ENCODE measurements at regions not wholly inside any gene's neighbourhood (a gene's known extent, or its start where the extent isn't known, plus 50 kb on each side); places are given as distances from the start of the nearest gene placed in this dataset.
A peak's percentile ranks its signal among the peaks of the same experiment; 100 is the strongest.

- DNase-seq (ENCODE audit: low spot score) = no peak
Measured at GRCh38 chr16:65956100-65956499, 410.4 kb upstream of the CDH5 start.

- DNase-seq (ENCODE audit: low spot score) = no peak
Measured at GRCh38 chr16:65954446-65954845, 412.0 kb upstream of the CDH5 start.

- DNase-seq (ENCODE audit: low spot score) = no peak
Measured at GRCh38 chr16:65950211-65950610, 416.3 kb upstream of the CDH5 start.

- no peak for DNase-seq (ENCODE audit: low spot score)
Measured at GRCh38 chr16:65948361-65948760, 418.1 kb upstream of the CDH5 start.

- DNase-seq (ENCODE audit: low spot score) = peak; percentile 35
Measured at GRCh38 chr16:65947951-65948350, 418.5 kb upstream of the CDH5 start.

- DNase-seq (ENCODE audit: low spot score) = no peak
Measured at GRCh38 chr16:65945493-65945892, 421.0 kb upstream of the CDH5 start.

- DNase-seq (ENCODE audit: low spot score) = no peak
Measured at GRCh38 chr16:65944361-65944760, 422.1 kb upstream of the CDH5 start.

GRCh38 chr16:65940711-65941110 lies 425.8 kb upstream of the CDH5 start:
- no peak for DNase-seq (ENCODE audit: low spot score)

- DNase-seq (ENCODE audit: low spot score) = no peak
Measured at GRCh38 chr16:65938083-65938482, 428.4 kb upstream of the CDH5 start.

GRCh38 chr16:65937455-65937854 lies 429.0 kb upstream of the CDH5 start:
- DNase-seq (ENCODE audit: low spot score) = no peak

- no peak for DNase-seq (ENCODE audit: low spot score)
Measured at GRCh38 chr16:65936096-65936495, 430.4 kb upstream of the CDH5 start.

GRCh38 chr16:65934443-65934842 lies 432.0 kb upstream of the CDH5 start:
- DNase-seq (ENCODE audit: low spot score) = no peak

GRCh38 chr16:65933703-65934102 lies 432.8 kb upstream of the CDH5 start:
- no peak for DNase-seq (ENCODE audit: low spot score)

GRCh38 chr16:65932350-65933072 lies 434.0 kb upstream of the CDH5 start:
- no peak for DNase-seq (ENCODE audit: low spot score)

GRCh38 chr16:65922923-65923322 lies 443.6 kb upstream of the CDH5 start:
- no peak for DNase-seq (ENCODE audit: low spot score)

GRCh38 chr16:65919986-65920376 lies 446.5 kb upstream of the CDH5 start:
- DNase-seq (ENCODE audit: low spot score) = no peak

GRCh38 chr16:65919145-65919985 lies 447.1 kb upstream of the CDH5 start:
- DNase-seq (ENCODE audit: low spot score) = no peak

GRCh38 chr16:65917466-65917865 lies 449.0 kb upstream of the CDH5 start:
- no peak for DNase-seq (ENCODE audit: low spot score)

- DNase-seq (ENCODE audit: low spot score) = no peak
Measured at GRCh38 chr16:65916995-65917394, 449.5 kb upstream of the CDH5 start.

- DNase-seq (ENCODE audit: low spot score) = peak; percentile 20
Measured at GRCh38 chr16:65910291-65910690, 456.2 kb upstream of the CDH5 start.

GRCh38 chr16:65909310-65910050 lies 457.0 kb upstream of the CDH5 start:
- no peak for DNase-seq (ENCODE audit: low spot score)

- no peak for DNase-seq (ENCODE audit: low spot score)
Measured at GRCh38 chr16:65908568-65908967, 457.9 kb upstream of the CDH5 start.

GRCh38 chr16:65905331-65905730 lies 461.2 kb upstream of the CDH5 start:
- DNase-seq (ENCODE audit: low spot score) = no peak
